H9 (cell line): ENCODE measurements at regions not wholly inside any gene's neighbourhood (a gene's known extent, or its start where the extent isn't known, plus 50 kb on each side); places are given as distances from the start of the nearest gene placed in this dataset.

Experiments used
- DNase-seq: peaks from one replicate; pipeline ENCODE4 v3.0.0-alpha.2; 2017
- H2AFZ ChIP-seq: one replicate; pipeline ENCODE4 v1.6.1; 2013; ENCODE audit warnings: mild to moderate bottlenecking, low read length, control low read depth, moderate library complexity
- H2AK5ac ChIP-seq: 2 replicates; pipeline ENCODE4 v1.6.1; 2013; ENCODE audit warnings: low read length, control low read depth, mixed read lengths; ENCODE audit not compliant: insufficient read length
- H2BK120ac ChIP-seq: one replicate; pipeline ENCODE4 v1.6.1; 2013; ENCODE audit warnings: low read depth, mild to moderate bottlenecking, low read length, control low read depth, inconsistent platforms; ENCODE audit not compliant: poor library complexity, severe bottlenecking
- H2BK12ac ChIP-seq: 2 replicates; pipeline ENCODE4 v1.6.1; 2013; ENCODE audit warnings: low read length, control low read depth, mixed read lengths, low read depth; ENCODE audit not compliant: insufficient read length
- H2BK15ac ChIP-seq: 2 replicates; pipeline ENCODE4 v1.6.1; 2013; ENCODE audit warnings: low read depth, low read length, control low read depth
- H2BK20ac ChIP-seq: one replicate; pipeline ENCODE4 v1.6.1; 2013; ENCODE audit warnings: low read depth, mild to moderate bottlenecking, low read length, control low read depth, inconsistent platforms; ENCODE audit not compliant: poor library complexity, severe bottlenecking
- H2BK5ac ChIP-seq: 2 replicates; pipeline ENCODE4 v1.6.1; 2013; ENCODE audit warnings: low read length, control low read depth, mixed read lengths; ENCODE audit not compliant: insufficient read length
- H3K14ac ChIP-seq: 2 replicates; pipeline ENCODE4 v1.6.1; 2013; ENCODE audit warnings: low read length, control low read depth; ENCODE audit not compliant: insufficient read depth
- H3K18ac ChIP-seq: 2 replicates; pipeline ENCODE4 v1.6.1; 2013; ENCODE audit warnings: low read depth, mild to moderate bottlenecking, mixed read lengths, low read length, control low read depth; ENCODE audit not compliant: insufficient read length
- H3K23ac ChIP-seq: 2 replicates; pipeline ENCODE4 v1.6.1; 2013; ENCODE audit warnings: low read length, control low read depth, mixed read lengths, low read depth; ENCODE audit not compliant: insufficient read length
- H3K23me2 ChIP-seq: 2 replicates; pipeline ENCODE4 v1.6.1; 2013; ENCODE audit warnings: low read depth, mild to moderate bottlenecking, mixed read lengths, low read length, control low read depth; ENCODE audit not compliant: insufficient read length, poor library complexity, severe bottlenecking
- H3K27ac ChIP-seq: 2 replicates; pipeline ENCODE4 v1.5.1; 2013; ENCODE audit warnings: low read length, control low read depth, mixed read lengths, low read depth; ENCODE audit not compliant: insufficient read length
- H3K27me3 ChIP-seq: 2 replicates; pipeline ENCODE4 v1.6.1; 2013; ENCODE audit warnings: low read length, control low read depth, inconsistent platforms; ENCODE audit not compliant: insufficient read depth
- H3K4ac ChIP-seq: 2 replicates; pipeline ENCODE4 v1.6.1; 2013; ENCODE audit warnings: low read depth, mild to moderate bottlenecking, control low read depth, inconsistent platforms, low read length, moderate library complexity
- H3K4me1 ChIP-seq: 2 replicates; pipeline ENCODE4 v1.6.1; 2013; ENCODE audit warnings: low read length, control low read depth, inconsistent platforms; ENCODE audit not compliant: insufficient read depth
- H3K4me2 ChIP-seq: 2 replicates; pipeline ENCODE4 v1.6.1; 2013; ENCODE audit warnings: low read length, control low read depth, mixed read lengths; ENCODE audit not compliant: insufficient read length, insufficient read depth
- H3K56ac ChIP-seq: 2 replicates; pipeline ENCODE4 v1.6.1; 2013; ENCODE audit warnings: low read depth, mild to moderate bottlenecking, mixed read lengths, low read length, control low read depth; ENCODE audit not compliant: insufficient read length
- H3K79me1 ChIP-seq: 2 replicates; pipeline ENCODE4 v1.6.1; 2013; ENCODE audit warnings: low read depth, mild to moderate bottlenecking, moderate library complexity, low read length, control low read depth, inconsistent platforms; ENCODE audit not compliant: insufficient read depth, poor library complexity, severe bottlenecking
- H3K79me2 ChIP-seq: 2 replicates; pipeline ENCODE4 v1.6.1; 2013; ENCODE audit warnings: low read length, control low read depth, inconsistent platforms; ENCODE audit not compliant: insufficient read depth
- H3K9ac ChIP-seq: 2 replicates; pipeline ENCODE4 v1.6.1; 2013; ENCODE audit warnings: low read length, control low read depth, mixed read lengths; ENCODE audit not compliant: insufficient read length; ENCODE audit errors: extremely low read depth
- H3K9me3 ChIP-seq: one replicate; pipeline ENCODE4 v1.6.1; 2013; ENCODE audit warnings: low read depth, low read length, inconsistent platforms; ENCODE audit not compliant: control insufficient read depth
- H3T11ph ChIP-seq: one replicate; pipeline ENCODE4 v1.6.1; 2013; ENCODE audit warnings: mild to moderate bottlenecking, low read length, control low read depth, inconsistent platforms
- H4K20me1 ChIP-seq: one replicate; pipeline ENCODE4 v1.6.1; 2013; ENCODE audit not compliant: control insufficient read depth, insufficient read length, insufficient read depth
- H4K5ac ChIP-seq: 2 replicates; pipeline ENCODE4 v1.6.1; 2013; ENCODE audit warnings: low read depth, mild to moderate bottlenecking, mixed read lengths, low read length, control low read depth; ENCODE audit not compliant: insufficient read length
- H4K8ac ChIP-seq: replicated peaks from 2 replicates; pipeline ENCODE4 v1.6.1; 2013; ENCODE audit warnings: low read length, control low read depth, mixed read lengths, low read depth; ENCODE audit not compliant: insufficient read length
- H4K91ac ChIP-seq: 2 replicates; pipeline ENCODE4 v1.6.1; 2013; ENCODE audit warnings: low read depth, mild to moderate bottlenecking, moderate library complexity, mixed read lengths, low read length, control low read depth; ENCODE audit not compliant: insufficient read length
- H3K27ac Mint-ChIP-seq, 3 experiments: 2 replicates in 2 of 3; 3 replicates in 1 of 3; pipeline ENCODE4 v1.8.0; 2020 to 2021; ENCODE audit warnings: mixed read lengths in 3 of 3, mild to moderate bottlenecking in 1 of 3, moderate library complexity in 1 of 3
- H3K27me3 Mint-ChIP-seq: 2 replicates; pipeline ENCODE4 v1.8.0; 2021; ENCODE audit warnings: low read depth, mild to moderate bottlenecking, moderate library complexity, mixed read lengths
- H3K36me3 Mint-ChIP-seq, 3 experiments: 2 replicates in 2 of 3; 3 replicates in 1 of 3; pipeline ENCODE4 v1.8.0; 2020 to 2021; ENCODE audit warnings: low read depth in 3 of 3, mixed read lengths in 3 of 3; ENCODE audit not compliant: insufficient read depth in 1 of 3
- H3K4me1 Mint-ChIP-seq, 2 experiments: 2 replicates each; pipeline ENCODE4 v1.8.0; 2020; ENCODE audit warnings: mixed read lengths in 2 of 2
- H3K4me3 Mint-ChIP-seq, 2 experiments: 2 replicates in 1 of 2; 3 replicates in 1 of 2; pipeline ENCODE4 v1.8.0; 2020 to 2021; ENCODE audit warnings: mild to moderate bottlenecking in 2 of 2, mixed read lengths in 2 of 2, moderate library complexity in 1 of 2
- H3K9me3 Mint-ChIP-seq, 2 experiments: 2 replicates in 1 of 2; 3 replicates in 1 of 2; pipeline ENCODE4 v1.8.0; 2020; ENCODE audit warnings: mild to moderate bottlenecking in 2 of 2, mixed read lengths in 2 of 2, moderate library complexity in 1 of 2
- WGBS: extraction: QIAGEN DNeasy Blood & Tissue Kit; methylation state at CpG from one replicate; pipeline ENCODE4 v1.1.7; 2013; ENCODE audit warnings: missing lambda C conversion rate, low lambda C conversion rate, mixed read lengths; ENCODE audit not compliant: insufficient read length; ENCODE audit errors: extremely low coverage; 5-methylcytosine and 5-hydroxymethylcytosine counted together
- TF ChIP-seq, protein P1 (sequence below): fragments of 200-600 bp; sonication (generic); conservative IDR thresholded peaks from 3 replicates; pipeline ENCODE4 v1.8.0; 2021; ENCODE audit warnings: antibody characterized with exemption, mild to moderate bottlenecking

DNA sequence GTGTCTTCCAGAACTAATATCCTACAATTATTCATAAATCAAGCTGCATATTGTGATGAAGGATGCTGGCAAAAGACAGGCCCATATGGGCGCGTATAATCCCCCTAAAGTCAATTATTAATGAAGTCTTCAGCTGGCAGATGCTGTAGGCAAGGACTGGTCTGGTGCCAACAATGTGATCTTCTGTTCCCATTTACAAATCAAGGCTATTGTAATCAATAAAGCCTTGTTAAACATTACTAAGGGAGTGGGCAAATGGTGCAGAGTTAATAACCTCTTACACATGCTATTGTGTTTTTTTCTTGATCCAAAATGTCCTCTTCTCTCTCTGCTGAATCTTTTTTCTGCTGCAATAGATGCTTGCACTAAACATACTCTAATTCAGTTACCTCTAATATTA, 119.0 kb downstream of the ALDH8A1 start:
- no CpG with 5 or more reads among the region's 2 CpGs for WGBS
- no peaks in the 10 kb centered on the region for H3K27me3 Mint-ChIP-seq
- H3K4ac ChIP-seq: no peak overlapping the region
- H3K23me2 ChIP-seq: no peaks in the 10 kb centered on the region
- no peak overlapping the region for H2BK120ac ChIP-seq
- H4K8ac ChIP-seq: no peak overlapping the region
- no peak overlapping the region for H2BK20ac ChIP-seq
- no peaks in the 10 kb centered on the region for H3K79me1 ChIP-seq
- H4K20me1 ChIP-seq: no peaks in the 10 kb centered on the region
- H3K27ac Mint-ChIP-seq: no peak overlapping the region
- H2BK15ac ChIP-seq: no peak overlapping the region
- H3K23ac ChIP-seq: no peak overlapping the region
- no peak overlapping the region for H4K5ac ChIP-seq
- H3K56ac ChIP-seq: no peak overlapping the region
- peaks cover 0 to 4% of the 10 kb centered on the region in 2 experiments; a peak in 1 of 4 replicates for H3K4me1 Mint-ChIP-seq
- no peak overlapping the region for H3K4me3 Mint-ChIP-seq
- no peak overlapping the region for H2AK5ac ChIP-seq
- H3K9me3 ChIP-seq: no peaks in the 10 kb centered on the region
- H3K9me3 Mint-ChIP-seq: peaks cover 1 to 2% of the 10 kb centered on the region in 2 experiments; a peak in 1 of 5 replicates
- no peaks in the 10 kb centered on the region for H3K36me3 Mint-ChIP-seq
- H3K14ac ChIP-seq: no peak overlapping the region
- no peak overlapping the region for H4K91ac ChIP-seq
- H3T11ph ChIP-seq: no peak overlapping the region
- no peak overlapping the region for H3K18ac ChIP-seq
- H3K79me2 ChIP-seq: no peaks in the 10 kb centered on the region
- no peak overlapping the region for H3K9ac ChIP-seq
- H3K4me1 ChIP-seq: no peaks in the 10 kb centered on the region; the same call in 1 of the 2 replicates
- no peak overlapping the region for H3K27ac ChIP-seq
- DNase-seq: no peak
- TF ChIP-seq, protein P1, sequence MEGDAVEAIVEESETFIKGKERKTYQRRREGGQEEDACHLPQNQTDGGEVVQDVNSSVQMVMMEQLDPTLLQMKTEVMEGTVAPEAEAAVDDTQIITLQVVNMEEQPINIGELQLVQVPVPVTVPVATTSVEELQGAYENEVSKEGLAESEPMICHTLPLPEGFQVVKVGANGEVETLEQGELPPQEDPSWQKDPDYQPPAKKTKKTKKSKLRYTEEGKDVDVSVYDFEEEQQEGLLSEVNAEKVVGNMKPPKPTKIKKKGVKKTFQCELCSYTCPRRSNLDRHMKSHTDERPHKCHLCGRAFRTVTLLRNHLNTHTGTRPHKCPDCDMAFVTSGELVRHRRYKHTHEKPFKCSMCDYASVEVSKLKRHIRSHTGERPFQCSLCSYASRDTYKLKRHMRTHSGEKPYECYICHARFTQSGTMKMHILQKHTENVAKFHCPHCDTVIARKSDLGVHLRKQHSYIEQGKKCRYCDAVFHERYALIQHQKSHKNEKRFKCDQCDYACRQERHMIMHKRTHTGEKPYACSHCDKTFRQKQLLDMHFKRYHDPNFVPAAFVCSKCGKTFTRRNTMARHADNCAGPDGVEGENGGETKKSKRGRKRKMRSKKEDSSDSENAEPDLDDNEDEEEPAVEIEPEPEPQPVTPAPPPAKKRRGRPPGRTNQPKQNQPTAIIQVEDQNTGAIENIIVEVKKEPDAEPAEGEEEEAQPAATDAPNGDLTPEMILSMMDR: no peak
- H3K4me2 ChIP-seq: no peak overlapping the region
- no peak overlapping the region for H2BK12ac ChIP-seq
- no peak overlapping the region for H2BK5ac ChIP-seq
- no peaks in the 10 kb centered on the region for H3K27me3 ChIP-seq
- H2AFZ ChIP-seq: no peak overlapping the region
